ENCODE measurements at regions not wholly inside any gene's neighbourhood (a gene's known extent, or its start where the extent isn't known, plus 50 kb on each side); places are given as distances from the start of the nearest gene placed in this dataset.
"Not testable (repeated sequence)": the region's sequence is repeated elsewhere in the genome, so short reads cannot be mapped to it uniquely, and the experiment has no call there.

- no peak for DNase-seq
Observed at GRCh38 chr14:71366861-71367260, 459.6 kb downstream of the PCNX1 start.

- DNase-seq = no peak
Observed at GRCh38 chr14:71371711-71372396, 464.6 kb downstream of the PCNX1 start.

- DNase-seq = no peak
Observed at GRCh38 chr14:71372411-71372838, 465.2 kb downstream of the PCNX1 start.

- DNase-seq = no peak
Observed at GRCh38 chr14:71373773-71374172, 466.5 kb downstream of the PCNX1 start.

GRCh38 chr14:71374989-71375388 is 467.7 kb downstream of the PCNX1 start:
- DNase-seq = no peak

GRCh38 chr14:71377099-71377498 is 469.8 kb downstream of the PCNX1 start:
- DNase-seq = no peak

GRCh38 chr14:71380271-71380670 is 473.0 kb downstream of the PCNX1 start:
- no peak for DNase-seq

GRCh38 chr14:71381814-71382213 is 474.6 kb downstream of the PCNX1 start:
- no peak for DNase-seq

GRCh38 chr14:71382315-71382714 is 475.1 kb downstream of the PCNX1 start:
- DNase-seq = no peak

- no peak for DNase-seq
Observed at GRCh38 chr14:71383510-71383909, 476.3 kb downstream of the PCNX1 start.

- DNase-seq = no peak
Observed at GRCh38 chr14:71384007-71384845, 477.0 kb downstream of the PCNX1 start.

GRCh38 chr14:71387753-71388152 is 480.5 kb downstream of the PCNX1 start:
- no peak for DNase-seq

- DNase-seq = peak in 1 of 2 experiments; percentile 26
Observed at GRCh38 chr14:71388336-71388735, 481.1 kb downstream of the PCNX1 start.

GRCh38 chr14:71388862-71389261 is 481.6 kb downstream of the PCNX1 start:
- DNase-seq = no peak

GRCh38 chr14:71394386-71394785 is 487.1 kb downstream of the PCNX1 start:
- DNase-seq = no peak

- no peak for DNase-seq
Observed at GRCh38 chr14:71395151-71395604, 487.9 kb downstream of the PCNX1 start.

- no peak for DNase-seq
Observed at GRCh38 chr14:71395636-71396035, 488.4 kb downstream of the PCNX1 start.

- no peak for DNase-seq
Observed at GRCh38 chr14:71396050-71396677, 488.9 kb downstream of the PCNX1 start.

GRCh38 chr14:71397371-71397770 is 490.1 kb downstream of the PCNX1 start:
- no peak for DNase-seq

GRCh38 chr14:71398450-71398849 is 491.2 kb downstream of the PCNX1 start:
- no peak for DNase-seq

- no peak for DNase-seq
Observed at GRCh38 chr14:71399057-71399487, 491.8 kb downstream of the PCNX1 start.

GRCh38 chr14:71400871-71401321 is 493.6 kb downstream of the PCNX1 start:
- DNase-seq = no peak

GRCh38 chr14:71402415-71402814 is 495.2 kb downstream of the PCNX1 start:
- not testable (repeated sequence) for DNase-seq

GRCh38 chr14:71403656-71404055 is 496.4 kb downstream of the PCNX1 start:
- no peak for DNase-seq
